ENCODE measurements at regions not wholly inside any gene's neighbourhood (a gene's known extent, or its start where the extent isn't known, plus 50 kb on each side); places are given as distances from the start of the nearest gene placed in this dataset.
"Not testable (repeated sequence)": the region's sequence is repeated elsewhere in the genome, so short reads cannot be mapped to it uniquely, and the experiment has no call there.

- no peak for DNase-seq (ENCODE audit: low read depth, low spot score)
- Histone ChIP-seq H3K9ac (ENCODE audit: insufficient read length) (no peak overlapping the region), H3K27ac (no peak overlapping the region), H3K9me3 (ENCODE audit: low read depth, low read length) (no peaks in the 10 kb centered on the region), H3K36me3 (ENCODE audit: insufficient read depth, low read length) (no peaks in the 10 kb centered on the region), H3K4me3 (no peak overlapping the region)
- no peak for TF ChIP-seq POLR2AphosphoS5 (IDR thresholded peaks at IDR 0.05; ENCODE audit: borderline replicate concordance, low read depth, low read length)
- no peak for TF ChIP-seq FOXP2 (optimal IDR thresholded peaks at IDR 0.05; ENCODE audit: control extremely low read depth, extremely low read length, insufficient read depth)
- TF ChIP-seq EZH2 (IDR thresholded peaks at IDR 0.05): no peak
Observed at GRCh38 chr2:39870871-39871270, 91.8 kb upstream of the THUMPD2 start.

DNA sequence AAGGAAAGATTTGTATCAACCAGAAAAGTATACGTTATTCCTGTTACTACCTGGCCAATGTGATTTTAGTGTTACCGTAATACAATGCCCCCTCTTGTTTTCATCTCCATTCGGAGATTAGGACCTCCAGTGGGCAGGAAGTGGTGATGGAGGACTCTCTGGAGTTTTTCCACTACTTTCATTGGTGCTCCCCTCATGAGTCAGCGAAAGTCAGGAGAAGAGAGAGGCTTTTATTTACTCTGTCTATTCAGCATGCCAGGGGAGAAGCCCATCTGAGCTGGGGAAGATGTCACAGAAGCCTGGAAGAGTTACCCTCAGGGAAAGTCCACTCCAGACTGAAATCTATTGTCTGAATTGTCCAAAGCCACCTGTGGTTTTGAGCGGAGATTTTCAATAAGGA is 88.2 kb upstream of the THUMPD2 start:
- TF ChIP-seq POLR2AphosphoS5 (IDR thresholded peaks at IDR 0.05; ENCODE audit: borderline replicate concordance, low read depth, low read length) (no peak), EZH2 (IDR thresholded peaks at IDR 0.05) (no peak), FOXP2 (optimal IDR thresholded peaks at IDR 0.05; ENCODE audit: control extremely low read depth, extremely low read length, insufficient read depth) (no peak)
- DNase-seq (ENCODE audit: low read depth, low spot score): no peak
- H3K9ac ChIP-seq (ENCODE audit: insufficient read length): no peak overlapping the region
- no peaks in the 10 kb centered on the region for H3K9me3 ChIP-seq (ENCODE audit: low read depth, low read length)
- H3K4me3 ChIP-seq: no peak overlapping the region
- no peak overlapping the region for H3K27ac ChIP-seq
- no peaks in the 10 kb centered on the region for H3K36me3 ChIP-seq (ENCODE audit: insufficient read depth, low read length)

DNA sequence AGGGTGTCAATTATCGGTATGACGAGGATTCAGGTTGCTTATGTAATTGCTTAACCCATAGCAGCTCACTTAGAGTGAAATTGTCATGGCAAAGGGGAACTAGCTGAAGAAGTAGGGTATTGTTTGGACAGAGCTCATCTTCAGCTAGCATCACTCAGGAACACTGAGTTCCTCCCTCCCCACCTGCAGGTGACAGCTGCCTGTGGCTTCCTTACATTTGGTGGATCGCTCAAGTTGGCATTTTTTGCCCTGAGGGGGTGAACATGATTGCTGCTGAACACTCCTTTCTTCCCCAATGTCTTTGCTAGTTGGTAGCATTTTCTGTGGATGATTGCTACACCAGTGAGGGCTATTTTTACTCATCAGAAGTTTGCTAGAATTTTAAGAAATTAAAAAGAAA is 86.7 kb upstream of the THUMPD2 start:
- no peak overlapping the region for H3K9ac ChIP-seq (ENCODE audit: insufficient read length)
- no peaks in the 10 kb centered on the region for H3K36me3 ChIP-seq (ENCODE audit: insufficient read depth, low read length)
- H3K9me3 ChIP-seq (ENCODE audit: low read depth, low read length): no peaks in the 10 kb centered on the region
- DNase-seq (ENCODE audit: low read depth, low spot score): no peak
- TF ChIP-seq POLR2AphosphoS5 (IDR thresholded peaks at IDR 0.05; ENCODE audit: borderline replicate concordance, low read depth, low read length) (no peak), FOXP2 (optimal IDR thresholded peaks at IDR 0.05; ENCODE audit: control extremely low read depth, extremely low read length, insufficient read depth) (no peak), EZH2 (IDR thresholded peaks at IDR 0.05) (no peak)
- H3K4me3 ChIP-seq: no peak overlapping the region
- no peak overlapping the region for H3K27ac ChIP-seq

- not testable (repeated sequence) for H3K4me3 ChIP-seq; H3K9me3 ChIP-seq (ENCODE audit: low read depth, low read length); H3K27ac ChIP-seq; H3K9ac ChIP-seq (ENCODE audit: insufficient read length); DNase-seq (ENCODE audit: low read depth, low spot score); H3K36me3 ChIP-seq (ENCODE audit: insufficient read depth, low read length)
Observed at GRCh38 chr2:39863672-39864071, 84.6 kb upstream of the THUMPD2 start.

DNA sequence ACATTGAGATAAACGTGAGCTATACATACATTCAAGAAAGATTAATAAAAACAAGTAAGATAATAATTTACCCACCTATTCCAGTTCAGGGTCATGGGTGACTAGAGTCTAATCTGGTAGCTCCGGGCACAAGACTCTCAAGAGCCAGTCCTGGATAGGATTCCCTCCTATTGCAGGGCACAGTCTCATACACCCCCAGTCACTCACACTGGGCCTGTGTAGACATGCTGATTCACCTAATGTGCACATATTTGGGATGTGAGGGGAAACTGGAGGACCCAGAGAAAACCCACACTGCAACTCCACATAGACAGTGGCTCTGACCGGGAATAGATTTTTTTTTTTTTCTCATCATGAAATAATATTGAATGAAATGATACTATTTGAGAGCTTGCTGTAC is 81.5 kb upstream of the THUMPD2 start:
- no peak overlapping the region for H3K4me3 ChIP-seq
- no peak for DNase-seq (ENCODE audit: low read depth, low spot score)
- no peak overlapping the region for H3K27ac ChIP-seq
- H3K9me3 ChIP-seq (ENCODE audit: low read depth, low read length): no peaks in the 10 kb centered on the region
- TF ChIP-seq EZH2 (IDR thresholded peaks at IDR 0.05) (no peak), FOXP2 (optimal IDR thresholded peaks at IDR 0.05; ENCODE audit: control extremely low read depth, extremely low read length, insufficient read depth) (no peak), POLR2AphosphoS5 (IDR thresholded peaks at IDR 0.05; ENCODE audit: borderline replicate concordance, low read depth, low read length) (no peak)
- no peak overlapping the region for H3K9ac ChIP-seq (ENCODE audit: insufficient read length)
- H3K36me3 ChIP-seq (ENCODE audit: insufficient read depth, low read length): no peaks in the 10 kb centered on the region

GRCh38 chr2:39858677-39859076 is 79.6 kb upstream of the THUMPD2 start:
- Histone ChIP-seq H3K9ac (ENCODE audit: insufficient read length) (no peak overlapping the region), H3K36me3 (ENCODE audit: insufficient read depth, low read length) (no peaks in the 10 kb centered on the region), H3K9me3 (ENCODE audit: low read depth, low read length) (no peaks in the 10 kb centered on the region), H3K4me3 (no peak overlapping the region), H3K27ac (no peak overlapping the region)
- DNase-seq (ENCODE audit: low read depth, low spot score): no peak
- TF ChIP-seq POLR2AphosphoS5 (IDR thresholded peaks at IDR 0.05; ENCODE audit: borderline replicate concordance, low read depth, low read length): no peak
- TF ChIP-seq FOXP2 (optimal IDR thresholded peaks at IDR 0.05; ENCODE audit: control extremely low read depth, extremely low read length, insufficient read depth): no peak
- TF ChIP-seq EZH2 (IDR thresholded peaks at IDR 0.05): no peak

DNA sequence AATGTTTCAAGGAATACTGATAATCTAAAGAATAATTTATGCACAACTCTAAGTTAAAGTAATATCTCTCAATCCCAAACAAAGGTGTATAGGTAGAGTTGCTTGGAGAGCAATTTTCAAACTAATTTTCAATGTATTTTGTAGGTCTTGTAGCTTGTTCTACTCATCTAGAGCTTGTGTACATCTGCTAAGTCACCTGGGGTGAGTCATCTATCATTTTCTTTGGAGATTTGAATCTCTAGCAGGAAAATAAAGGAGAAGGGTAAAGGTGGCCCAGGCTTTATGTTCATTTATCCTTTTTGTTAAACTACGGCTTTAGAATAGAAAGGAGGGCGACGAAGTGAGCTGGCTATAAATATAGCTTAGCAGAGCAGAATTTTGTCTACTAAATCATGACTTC is 76.8 kb upstream of the THUMPD2 start:
- H3K4me3 ChIP-seq: no peak overlapping the region
- no peak overlapping the region for H3K27ac ChIP-seq
- TF ChIP-seq POLR2AphosphoS5 (IDR thresholded peaks at IDR 0.05; ENCODE audit: borderline replicate concordance, low read depth, low read length) (no peak), EZH2 (IDR thresholded peaks at IDR 0.05) (no peak), FOXP2 (optimal IDR thresholded peaks at IDR 0.05; ENCODE audit: control extremely low read depth, extremely low read length, insufficient read depth) (no peak)
- DNase-seq (ENCODE audit: low read depth, low spot score): no peak
- no peaks in the 10 kb centered on the region for H3K9me3 ChIP-seq (ENCODE audit: low read depth, low read length)
- H3K9ac ChIP-seq (ENCODE audit: insufficient read length): no peak overlapping the region
- no peaks in the 10 kb centered on the region for H3K36me3 ChIP-seq (ENCODE audit: insufficient read depth, low read length)

GRCh38 chr2:39854771-39855170 is 75.7 kb upstream of the THUMPD2 start:
- DNase-seq (ENCODE audit: low read depth, low spot score): no peak
- H3K27ac ChIP-seq: no peak overlapping the region
- no peaks in the 10 kb centered on the region for H3K36me3 ChIP-seq (ENCODE audit: insufficient read depth, low read length)
- no peaks in the 10 kb centered on the region for H3K9me3 ChIP-seq (ENCODE audit: low read depth, low read length)
- no peak overlapping the region for H3K9ac ChIP-seq (ENCODE audit: insufficient read length)
- TF ChIP-seq EZH2 (IDR thresholded peaks at IDR 0.05) (no peak), FOXP2 (optimal IDR thresholded peaks at IDR 0.05; ENCODE audit: control extremely low read depth, extremely low read length, insufficient read depth) (no peak), POLR2AphosphoS5 (IDR thresholded peaks at IDR 0.05; ENCODE audit: borderline replicate concordance, low read depth, low read length) (no peak)
- no peak overlapping the region for H3K4me3 ChIP-seq

GRCh38 chr2:39852831-39853230 is 73.8 kb upstream of the THUMPD2 start:
- TF ChIP-seq POLR2AphosphoS5 (IDR thresholded peaks at IDR 0.05; ENCODE audit: borderline replicate concordance, low read depth, low read length) (no peak), FOXP2 (optimal IDR thresholded peaks at IDR 0.05; ENCODE audit: control extremely low read depth, extremely low read length, insufficient read depth) (no peak), EZH2 (IDR thresholded peaks at IDR 0.05) (no peak)

More at GRCh38 chr2:39852831-39853230, 73.8 kb upstream of the THUMPD2 start:
- Histone ChIP-seq H3K4me3 (no peak overlapping the region), H3K36me3 (ENCODE audit: insufficient read depth, low read length) (no peaks in the 10 kb centered on the region), H3K9ac (ENCODE audit: insufficient read length) (no peak overlapping the region), H3K9me3 (ENCODE audit: low read depth, low read length) (no peaks in the 10 kb centered on the region), H3K27ac (no peak overlapping the region)
- no peak for DNase-seq (ENCODE audit: low read depth, low spot score)
